ENCODE measurements at regions not wholly inside any gene's neighbourhood (a gene's known extent, or its start where the extent isn't known, plus 50 kb on each side); places are given as distances from the start of the nearest gene placed in this dataset.

- peaks cover 14% of the 10 kb centered on the region for H3K27me3 ChIP-seq (ENCODE audit: insufficient read depth, low read depth)
- intact Hi-C loops (cut with micrococcal nuclease; ENCODE audit: unreplicated experiment): no loop called here
- no peaks in the 10 kb centered on the region for H3K4me1 ChIP-seq (replicated peaks; ENCODE audit: insufficient read depth)
- no peak for DNase-seq
- no peaks in the 10 kb centered on the region for H3K9me3 ChIP-seq (ENCODE audit: insufficient read depth, low read depth)
- no peak overlapping the region for H3K27ac ChIP-seq
- no peaks in the 10 kb centered on the region for H3K36me3 ChIP-seq (ENCODE audit: low read depth)
- TF ChIP-seq CTCF (conservative IDR thresholded peaks at IDR 0.05) (no peak), EZH2 (IDR thresholded peaks at IDR 0.05; ENCODE audit: low read depth) (no peak)
- H3K79me2 ChIP-seq (ENCODE audit: low read depth): no peaks in the 10 kb centered on the region
- no peak overlapping the region for H2AFZ ChIP-seq
- H4K20me1 ChIP-seq (ENCODE audit: insufficient read depth): no peaks in the 10 kb centered on the region
- no peaks in the 10 kb centered on the region for H3K9me2 ChIP-seq (ENCODE audit: insufficient read depth)
- POLR2A ChIA-PET (ENCODE audit: unreplicated experiment): no interaction called here
- H3K4me3 ChIP-seq: no peak overlapping the region
- BruUV-seq (replicated peaks): no TSS peak
- H3F3A ChIP-seq (ENCODE audit: insufficient read depth, low read depth): no peaks in the 10 kb centered on the region
- no peak overlapping the region for H3K4me2 ChIP-seq
- CTCF ChIA-PET: no interaction called here
Measured at GRCh38 chr2:60223859-60224258, 329.6 kb downstream of the BCL11A start.

DNA sequence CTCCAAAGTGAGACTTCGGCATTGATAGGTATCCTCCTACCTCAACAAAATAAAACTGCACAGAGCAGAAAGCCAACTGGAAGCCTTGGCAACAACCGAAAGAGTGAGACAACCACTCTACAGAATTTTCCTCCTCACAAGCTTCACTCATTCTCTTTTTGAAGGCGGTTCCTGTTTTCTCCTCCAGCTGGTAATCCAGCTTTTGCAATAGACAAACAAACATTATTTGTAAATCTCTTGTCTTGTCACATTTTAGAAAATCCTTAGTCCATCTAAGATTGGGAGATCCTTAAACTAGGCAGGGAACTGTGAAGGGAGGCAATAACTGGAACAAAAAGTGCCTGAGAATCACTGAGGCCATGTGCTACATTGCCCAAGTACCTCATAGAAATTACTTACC, 332.4 kb downstream of the BCL11A start:
- intact Hi-C loops (cut with micrococcal nuclease; ENCODE audit: unreplicated experiment): no loop called here
- Histone ChIP-seq H2AFZ (no peak overlapping the region), H3K9me3 (ENCODE audit: insufficient read depth, low read depth) (no peaks in the 10 kb centered on the region), H3K4me2 (no peak overlapping the region), H3K4me3 (no peak overlapping the region), H3K36me3 (ENCODE audit: low read depth) (no peaks in the 10 kb centered on the region), H3K9me2 (ENCODE audit: insufficient read depth) (no peaks in the 10 kb centered on the region), H3K27me3 (ENCODE audit: insufficient read depth, low read depth) (peaks cover 12% of the 10 kb centered on the region), H3K4me1 (replicated peaks; ENCODE audit: insufficient read depth) (no peaks in the 10 kb centered on the region), H4K20me1 (ENCODE audit: insufficient read depth) (no peaks in the 10 kb centered on the region), H3K79me2 (ENCODE audit: low read depth) (no peaks in the 10 kb centered on the region), H3F3A (ENCODE audit: insufficient read depth, low read depth) (no peaks in the 10 kb centered on the region), H3K27ac (no peak overlapping the region)
- TF ChIP-seq CTCF (conservative IDR thresholded peaks at IDR 0.05): no peak
- TF ChIP-seq EZH2 (IDR thresholded peaks at IDR 0.05; ENCODE audit: low read depth): no peak
- ChIA-PET POLR2A (ENCODE audit: unreplicated experiment) (no interaction called here), CTCF (no interaction called here)
- no TSS peak for BruUV-seq (replicated peaks)
- DNase-seq: no peak

- no peak overlapping the region for H2AFZ ChIP-seq
- POLR2A ChIA-PET (ENCODE audit: unreplicated experiment): no interaction called here
- H3K4me3 ChIP-seq: no peak overlapping the region
- CTCF ChIA-PET: no interaction called here
- H4K20me1 ChIP-seq (ENCODE audit: insufficient read depth): no peaks in the 10 kb centered on the region
- no TSS peak for BruUV-seq (replicated peaks)
- peaks cover 19% of the 10 kb centered on the region for H3K27me3 ChIP-seq (ENCODE audit: insufficient read depth, low read depth)
- DNase-seq: no peak
- H3K4me1 ChIP-seq (replicated peaks; ENCODE audit: insufficient read depth): no peaks in the 10 kb centered on the region
- H3K4me2 ChIP-seq: no peak overlapping the region
- TF ChIP-seq EZH2 (IDR thresholded peaks at IDR 0.05; ENCODE audit: low read depth) (no peak), CTCF (conservative IDR thresholded peaks at IDR 0.05) (no peak)
- no peaks in the 10 kb centered on the region for H3K9me2 ChIP-seq (ENCODE audit: insufficient read depth)
- no peaks in the 10 kb centered on the region for H3K36me3 ChIP-seq (ENCODE audit: low read depth)
- H3F3A ChIP-seq (ENCODE audit: insufficient read depth, low read depth): no peaks in the 10 kb centered on the region
- no peaks in the 10 kb centered on the region for H3K79me2 ChIP-seq (ENCODE audit: low read depth)
- intact Hi-C loops (cut with micrococcal nuclease; ENCODE audit: unreplicated experiment): no loop called here
- H3K9me3 ChIP-seq (ENCODE audit: insufficient read depth, low read depth): no peaks in the 10 kb centered on the region
- H3K27ac ChIP-seq: no peak overlapping the region
Measured at GRCh38 chr2:60219536-60219935, 333.9 kb downstream of the BCL11A start.

Measured in PC-9 (cell line).